Jurkat, Clone E6-1 (cell line): ENCODE measurements at regions not wholly inside any gene's neighbourhood (a gene's known extent, or its start where the extent isn't known, plus 50 kb on each side); places are given as distances from the start of the nearest gene placed in this dataset.
"Not testable (repeated sequence)": the region's sequence is repeated elsewhere in the genome, so short reads cannot be mapped to it uniquely, and the experiment has no call there.

Experiments used
- DNase-seq: peaks from one replicate; pipeline ENCODE4 v3.0.0-alpha.2; 2011; ENCODE audit warnings: low read depth, low spot score
- H3K4me3 ChIP-seq: 2 replicates; pipeline ENCODE4 v1.5.1; 2011; ENCODE audit warnings: mild to moderate bottlenecking, low read length, control low read depth, moderate library complexity

DNA sequence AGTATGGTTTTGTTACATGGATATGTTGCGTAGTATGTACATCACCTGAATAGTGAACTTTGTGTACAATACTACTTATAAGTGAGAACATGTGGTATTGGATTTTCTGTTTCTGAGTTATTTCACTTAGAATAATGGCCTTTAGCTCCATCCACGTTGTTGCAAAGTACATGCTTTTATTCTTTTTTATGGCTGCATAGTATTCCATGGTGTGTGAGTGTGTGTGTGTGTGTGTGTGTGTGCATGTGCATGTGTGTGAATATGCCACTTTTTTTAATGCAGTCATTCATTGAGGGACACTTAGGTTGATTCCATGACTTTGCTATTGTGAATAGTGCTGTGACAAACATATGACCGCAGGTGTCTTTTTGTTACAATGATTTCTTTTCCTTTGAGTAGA, 147.8 kb downstream of the LEPR start:
- no peak for DNase-seq
- H3K4me3 ChIP-seq: no peak overlapping the region

GRCh38 chr1:65572701-65573421, 152.4 kb downstream of the LEPR start:
- DNase-seq: no peak
- H3K4me3 ChIP-seq: no peak overlapping the region

- no peak for DNase-seq
Measured at GRCh38 chr1:65577278-65577677, 156.8 kb downstream of the LEPR start.

DNA sequence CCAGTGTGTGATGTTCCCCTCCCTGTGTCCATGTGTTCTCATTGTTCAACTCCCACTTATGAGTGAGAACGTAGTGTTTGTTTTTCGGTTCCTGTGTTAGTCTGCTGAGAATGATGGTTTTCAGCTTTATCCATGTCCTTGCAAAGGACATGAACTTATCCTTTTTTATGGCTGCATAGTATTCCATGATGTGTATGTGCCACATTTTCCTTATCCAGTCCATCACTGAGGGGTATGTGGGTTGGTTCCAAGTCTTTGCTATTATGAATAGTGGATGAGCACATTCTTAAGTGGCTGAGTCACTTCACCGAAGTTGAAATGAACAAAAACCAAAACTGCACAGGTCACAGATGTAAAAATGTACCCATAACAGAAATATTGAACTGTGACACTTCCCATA, 157.5 kb downstream of the LEPR start:
- DNase-seq, H3K4me3 ChIP-seq: not testable (repeated sequence)

More at GRCh38 chr1:65577278-65577677, 156.8 kb downstream of the LEPR start:
- no peak overlapping the region for H3K4me3 ChIP-seq

DNA sequence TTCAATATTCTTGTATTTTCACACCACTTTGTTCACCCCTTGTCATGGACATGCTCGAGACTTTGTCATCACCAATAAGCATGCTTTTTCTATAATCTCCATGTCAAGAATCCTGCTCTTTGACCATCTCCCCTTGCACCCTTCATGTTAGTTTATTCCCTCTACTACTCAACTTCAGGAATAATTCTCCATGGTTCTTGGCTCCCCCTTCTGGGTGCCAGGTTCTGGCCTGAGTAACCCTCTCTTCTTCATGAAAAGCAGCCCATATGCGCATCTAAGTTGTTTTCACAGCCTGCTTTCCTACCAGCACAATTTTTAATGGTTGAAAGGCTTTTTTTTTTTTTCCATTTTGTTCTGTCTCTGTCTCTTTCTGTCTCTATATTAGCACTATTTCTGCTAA, 160.7 kb downstream of the LEPR start:
- DNase-seq: no peak
- H3K4me3 ChIP-seq: no peak overlapping the region

DNA sequence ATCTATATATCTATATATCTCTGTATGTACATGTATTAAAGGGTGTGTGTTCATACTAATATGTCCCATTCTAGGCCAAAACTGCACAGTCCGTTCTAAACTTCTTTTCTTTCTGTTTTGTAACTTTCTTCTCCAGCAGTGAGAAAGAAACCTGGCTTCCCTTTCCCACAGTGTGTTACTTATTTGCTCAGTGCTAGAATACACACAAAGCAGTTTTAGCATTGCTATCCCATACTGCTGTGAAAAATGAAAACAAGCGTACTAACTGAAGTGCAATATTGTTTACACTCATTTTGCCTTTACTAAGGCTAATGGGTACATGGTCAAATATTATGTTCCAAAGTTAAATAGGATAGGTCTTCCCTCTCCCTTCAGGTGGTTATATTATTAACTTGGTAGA, 163.9 kb downstream of the LEPR start:
- DNase-seq: no peak
- H3K4me3 ChIP-seq: no peak overlapping the region

GRCh38 chr1:65590279-65590678, 169.8 kb downstream of the LEPR start:
- no peak overlapping the region for H3K4me3 ChIP-seq
- no peak for DNase-seq

DNA sequence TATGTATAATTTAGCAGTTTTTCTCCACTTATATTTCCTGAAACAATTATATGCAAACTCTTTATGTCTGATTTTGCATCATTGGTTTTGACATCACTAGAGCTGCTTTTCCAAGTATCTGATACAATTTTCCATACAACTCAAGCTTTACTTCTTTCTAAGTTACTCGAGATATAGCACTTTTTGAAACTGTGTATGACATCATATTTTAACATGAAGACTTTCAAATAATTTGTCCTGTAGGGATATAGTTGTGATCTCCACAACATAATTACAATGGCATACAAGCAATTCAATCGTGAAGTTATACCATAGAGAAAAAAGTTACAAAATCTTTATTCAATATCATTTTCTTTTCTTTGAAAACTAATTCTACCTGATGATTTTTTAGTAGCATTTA, 173.0 kb downstream of the LEPR start:
- no peak overlapping the region for H3K4me3 ChIP-seq
- no peak for DNase-seq

GRCh38 chr1:65595724-65596123, 175.3 kb downstream of the LEPR start:
- H3K4me3 ChIP-seq: no peak overlapping the region
- no peak for DNase-seq

DNA sequence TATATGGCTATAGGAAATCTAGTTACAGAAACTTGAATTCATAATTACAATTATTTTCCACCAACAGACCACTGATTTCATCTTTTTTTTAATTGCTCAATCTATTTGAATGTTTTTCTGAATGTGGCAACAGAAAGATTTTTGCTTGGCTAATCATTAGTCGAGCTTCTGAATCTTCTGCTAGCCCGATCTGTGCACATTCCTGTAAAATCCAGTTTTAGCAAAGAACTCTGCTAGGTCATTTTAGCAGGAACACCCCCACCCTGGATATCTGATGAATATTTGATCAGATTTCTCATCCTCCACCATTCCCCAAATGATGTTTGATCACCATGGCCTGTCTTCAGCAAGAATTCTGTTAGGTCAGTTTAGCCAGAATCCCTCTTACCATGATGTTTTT, 176.3 kb downstream of the LEPR start:
- no peak overlapping the region for H3K4me3 ChIP-seq
- no peak for DNase-seq

DNA sequence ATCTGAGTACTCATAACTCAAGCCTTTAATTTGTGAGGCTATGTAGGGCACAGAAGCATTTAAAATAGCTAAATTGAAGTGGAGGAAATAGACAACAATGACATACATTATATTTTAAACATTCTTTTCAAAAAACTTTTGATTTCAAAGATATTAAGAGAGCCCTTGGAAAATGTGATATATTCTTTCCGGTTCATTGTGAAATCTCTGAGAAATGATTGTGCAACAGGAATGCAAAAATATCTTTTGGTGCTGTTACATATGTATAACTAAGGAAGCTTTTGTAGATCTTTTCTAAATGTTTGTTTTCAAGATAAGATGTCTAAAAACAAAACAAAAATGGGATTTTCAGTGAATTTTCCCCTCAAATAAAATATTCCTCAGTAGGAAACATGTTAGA, 185.2 kb downstream of the LEPR start:
- no peak for DNase-seq

DNA sequence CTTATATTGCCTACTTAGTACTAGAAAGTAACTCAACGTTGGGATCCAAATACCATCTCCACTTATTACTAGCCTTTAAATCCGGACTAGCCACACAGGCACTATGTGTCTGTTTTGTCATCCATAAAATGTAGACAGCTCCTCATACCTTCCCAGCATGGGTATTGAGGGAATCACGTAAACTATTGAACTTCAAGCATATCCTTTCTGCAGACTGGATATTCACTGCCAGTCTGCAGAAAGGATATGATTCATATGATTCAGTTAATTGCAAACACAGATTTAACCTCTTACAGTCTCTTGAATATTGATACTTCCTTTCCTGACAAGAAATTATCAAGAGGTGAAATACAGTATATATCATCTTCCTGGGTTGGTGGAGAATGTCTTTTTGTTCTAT, 186.0 kb downstream of the LEPR start:
- H3K4me3 ChIP-seq: no peak overlapping the region
- DNase-seq: no peak

More for the DNA sequence above, 185.2 kb downstream of the LEPR start:
- H3K4me3 ChIP-seq: no peak overlapping the region

DNA sequence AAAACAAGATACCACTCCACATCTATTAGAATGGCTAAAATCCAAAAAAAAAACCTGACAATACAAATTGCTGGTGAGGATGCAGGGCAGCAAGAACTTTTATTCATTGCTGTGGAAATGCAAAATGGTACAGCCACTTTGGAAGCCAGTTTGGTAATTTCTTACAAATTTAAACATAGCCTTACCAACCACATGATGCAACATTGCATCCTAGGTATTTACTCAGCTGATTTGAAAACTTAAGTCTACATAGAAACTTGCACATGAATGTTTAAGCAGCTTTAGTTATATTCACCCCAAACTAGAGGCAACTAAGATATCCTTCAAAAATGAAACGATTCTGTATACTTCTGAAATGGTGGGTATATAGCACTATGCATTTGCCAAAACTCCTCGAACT, 178.8 kb upstream of the PDE4B start:
- H3K4me3 ChIP-seq: no peak overlapping the region
- no peak for DNase-seq

DNA sequence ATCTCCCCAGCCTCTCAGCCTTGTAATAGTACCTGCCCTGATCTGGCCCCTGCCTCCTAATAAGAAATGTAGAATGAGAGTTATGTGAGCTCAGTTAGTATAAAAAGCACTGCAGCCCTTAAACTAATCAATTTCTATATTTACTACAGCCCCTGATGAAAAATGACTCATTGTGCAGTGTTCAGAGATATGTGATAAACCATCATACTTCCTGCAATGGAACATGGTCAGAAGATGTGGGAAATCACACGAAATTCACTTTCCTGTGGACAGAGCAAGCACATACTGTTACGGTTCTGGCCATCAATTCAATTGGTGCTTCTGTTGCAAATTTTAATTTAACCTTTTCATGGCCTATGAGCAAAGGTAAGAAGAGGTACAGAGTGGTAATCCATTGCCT, 176.8 kb upstream of the PDE4B start:
- H3K4me3 ChIP-seq: no peak overlapping the region
- no peak for DNase-seq

GRCh38 chr1:65621721-65622120, 171.0 kb upstream of the PDE4B start:
- H3K4me3 ChIP-seq, DNase-seq: not testable (repeated sequence)

DNA sequence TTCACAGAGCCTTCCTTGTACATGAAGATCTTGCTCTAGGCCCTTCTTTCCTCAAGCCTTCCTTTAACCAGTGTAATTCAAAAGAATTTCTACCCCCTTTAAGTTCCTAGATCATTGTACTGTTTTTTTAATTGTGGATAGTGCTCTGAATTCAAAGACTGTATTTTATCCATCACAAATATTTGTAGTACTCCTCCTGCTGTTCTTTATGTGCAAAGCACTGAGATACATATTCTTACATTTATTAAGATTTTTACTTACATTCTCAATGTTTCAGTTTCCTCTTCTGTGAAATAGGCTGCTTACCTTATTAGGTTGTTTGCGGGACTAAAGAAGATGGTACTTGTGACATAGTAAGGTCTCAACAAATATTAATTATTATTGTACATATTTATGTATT, 168.8 kb upstream of the PDE4B start:
- no peak for DNase-seq
- no peak overlapping the region for H3K4me3 ChIP-seq

- H3K4me3 ChIP-seq: no peak overlapping the region
- DNase-seq: no peak
Measured at GRCh38 chr1:65625528-65625927, 167.2 kb upstream of the PDE4B start.

DNA sequence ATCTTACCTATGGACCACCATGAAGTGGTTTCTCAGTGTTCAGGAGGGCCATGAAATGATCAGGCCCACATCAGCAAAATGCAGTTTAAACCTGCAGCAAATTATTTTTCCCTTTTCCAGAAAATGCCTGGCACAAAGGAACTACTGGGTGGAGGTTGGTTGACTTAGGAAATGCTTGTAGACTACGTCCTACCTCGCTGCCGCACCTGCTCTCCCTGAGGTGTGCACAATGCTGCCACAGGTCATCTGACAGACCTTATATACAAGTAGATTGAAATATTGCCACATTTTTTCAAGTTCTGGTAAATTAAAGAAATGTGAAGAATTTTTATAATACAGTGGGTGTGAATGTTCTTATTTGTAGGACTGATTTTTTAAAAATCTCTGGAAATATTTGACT, 166.7 kb upstream of the PDE4B start:
- H3K4me3 ChIP-seq: no peak overlapping the region
- no peak for DNase-seq

DNA sequence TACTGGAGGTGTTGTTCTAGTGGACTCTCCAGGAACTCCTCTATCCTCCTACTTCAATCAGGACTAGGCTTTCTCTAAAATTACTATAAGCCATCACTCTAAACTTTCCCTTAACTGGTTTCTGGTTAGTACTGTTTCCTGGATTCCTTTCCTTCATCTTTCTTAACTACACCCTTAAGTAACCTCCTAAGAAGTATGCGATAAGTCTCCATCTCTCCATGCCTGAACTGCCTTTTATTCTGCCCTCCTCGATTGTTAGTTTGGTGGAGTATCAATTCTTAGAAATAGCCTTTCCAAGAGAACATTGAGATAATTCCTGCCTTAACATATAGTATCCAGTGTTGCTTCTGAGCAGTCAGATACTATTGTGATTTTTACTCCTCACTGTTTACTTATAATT, 162.9 kb upstream of the PDE4B start:
- no peak overlapping the region for H3K4me3 ChIP-seq
- DNase-seq: no peak

- H3K4me3 ChIP-seq: no peak overlapping the region
- no peak for DNase-seq
Measured at GRCh38 chr1:65630855-65631254, 161.8 kb upstream of the PDE4B start.

DNA sequence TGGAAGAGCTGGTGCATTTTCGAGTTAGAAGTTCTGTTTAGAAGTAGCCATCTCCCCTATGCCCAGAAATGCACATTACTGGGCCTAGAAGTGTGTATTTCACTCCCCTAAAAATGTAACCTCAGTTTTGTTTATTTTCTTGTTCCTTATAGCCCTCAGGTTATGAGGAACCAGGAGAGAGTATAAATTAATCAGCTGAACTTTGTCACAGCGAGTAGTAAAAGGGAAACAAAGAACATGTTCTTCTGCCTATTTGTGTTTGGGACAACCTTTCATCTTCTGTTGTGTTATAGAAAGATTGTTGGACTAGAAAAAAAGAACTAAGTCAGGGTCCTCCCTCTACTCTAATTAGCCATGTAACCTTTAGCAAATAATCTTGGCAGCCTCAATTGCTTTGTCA, 160.5 kb upstream of the PDE4B start:
- DNase-seq: no peak
- H3K4me3 ChIP-seq: no peak overlapping the region

DNA sequence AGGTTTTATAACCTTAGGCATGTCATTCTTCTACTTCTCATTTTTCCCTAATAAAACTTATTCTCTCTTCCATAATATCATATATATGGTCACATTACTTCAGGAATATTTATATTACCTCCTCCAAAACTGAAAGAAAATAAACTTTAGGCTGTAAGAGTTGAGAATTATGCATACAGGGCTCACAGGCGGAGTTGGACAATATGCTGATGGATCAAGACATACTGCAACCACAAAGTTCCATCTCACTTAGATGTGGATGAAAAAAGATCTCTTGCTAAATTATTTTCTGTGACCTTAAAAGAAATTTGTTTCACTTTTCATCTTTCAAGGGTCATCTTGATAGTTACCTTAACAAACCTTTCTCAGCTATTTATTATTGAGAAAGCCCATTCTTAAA, 152.6 kb upstream of the PDE4B start:
- no peak overlapping the region for H3K4me3 ChIP-seq
- no peak for DNase-seq
